ENCODE measurements at regions not wholly inside any gene's neighbourhood (a gene's known extent, or its start where the extent isn't known, plus 50 kb on each side); places are given as distances from the start of the nearest gene placed in this dataset.
"Not testable (repeated sequence)": the region's sequence is repeated elsewhere in the genome, so short reads cannot be mapped to it uniquely, and the experiment has no call there.

DNA sequence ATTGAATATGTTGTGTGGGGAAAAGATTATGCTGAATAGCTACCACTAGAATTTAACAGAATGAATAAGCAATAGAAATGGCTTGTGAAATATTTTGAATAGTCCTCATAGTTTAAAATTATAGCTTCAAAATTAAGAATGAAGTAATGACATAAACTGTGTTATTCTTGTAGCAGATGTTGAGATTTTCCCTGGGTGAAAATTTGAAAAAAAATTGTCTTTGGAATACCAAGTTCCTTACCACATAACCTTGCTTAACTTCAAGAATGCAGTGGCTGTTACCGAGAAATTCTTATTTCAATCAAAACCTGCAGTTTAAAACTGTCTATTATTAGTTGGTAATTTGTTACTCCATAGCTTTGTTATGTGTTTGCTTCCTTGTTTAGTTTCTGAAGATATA, 1268.6 kb downstream of the RAPGEF2 start:
- no peak for DNase-seq

DNA sequence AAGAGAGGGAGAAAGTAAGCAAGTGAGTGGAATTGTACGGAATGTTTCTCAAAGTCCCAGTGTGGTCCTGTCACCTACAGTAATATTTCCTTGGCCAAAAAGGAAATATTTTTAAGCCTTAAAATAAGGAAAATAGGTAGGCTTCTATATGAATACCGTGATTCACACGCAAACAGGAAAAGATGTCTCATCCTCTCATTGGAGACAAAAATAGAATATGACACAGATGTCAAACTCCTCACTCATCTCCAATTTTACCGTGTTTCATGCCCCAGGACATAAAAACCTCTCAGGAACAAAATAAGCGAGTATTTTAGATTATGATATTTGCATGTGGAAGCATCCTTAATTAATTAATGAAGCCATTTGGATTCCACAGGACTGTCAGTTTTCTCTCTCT, 1269.5 kb downstream of the RAPGEF2 start:
- DNase-seq = no peak

DNA sequence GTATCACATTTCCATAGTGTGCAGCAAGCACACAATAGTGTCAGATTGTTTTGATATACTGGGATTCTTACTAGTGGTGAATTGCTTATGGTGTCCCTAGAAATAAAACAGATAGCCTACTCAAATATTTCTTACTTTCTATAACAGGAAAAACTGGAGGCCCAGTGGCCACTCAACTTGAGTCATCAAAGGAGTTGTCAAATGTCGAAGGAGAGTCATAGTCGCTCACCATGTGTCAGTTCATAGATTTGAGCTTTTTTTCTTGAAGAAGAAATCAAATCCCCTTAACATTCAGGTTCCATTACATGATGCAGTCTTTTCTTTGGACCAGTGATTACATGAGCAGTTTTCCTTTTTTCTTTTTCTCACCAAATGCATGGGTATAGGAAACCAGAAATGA, 1271.0 kb downstream of the RAPGEF2 start:
- no peak for DNase-seq

DNA sequence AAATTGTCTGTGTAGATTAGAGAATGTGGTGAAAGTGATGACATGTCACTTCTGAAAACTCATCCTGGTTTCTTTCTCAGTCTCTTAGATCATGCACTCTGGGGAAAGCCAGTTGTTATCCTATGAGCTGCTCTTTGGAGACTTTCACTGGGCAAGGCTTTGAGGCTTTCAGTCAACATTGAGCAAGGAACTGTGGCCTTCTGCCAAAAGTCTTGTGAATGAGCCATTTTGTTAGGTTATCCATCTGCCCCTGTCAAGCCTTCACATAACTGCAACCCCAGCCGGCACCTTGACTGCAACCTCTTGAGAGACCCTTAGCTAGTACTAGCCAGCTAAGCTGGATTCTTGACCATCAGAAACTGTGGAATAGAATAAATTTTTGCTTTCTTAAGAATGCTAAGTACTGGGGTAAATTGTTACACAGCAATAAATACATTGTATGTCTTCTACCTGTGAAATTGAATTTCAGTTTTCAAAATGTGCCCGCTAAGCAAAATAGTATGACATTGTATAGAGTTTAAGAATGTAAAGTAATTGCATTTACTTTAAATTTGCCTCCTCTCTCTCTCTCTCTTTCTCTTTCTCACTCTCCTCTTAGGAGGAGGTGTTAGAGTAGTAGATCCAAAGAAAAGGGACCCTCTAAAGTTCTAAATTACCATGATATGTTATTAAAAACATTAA, 1273.0 kb downstream of the RAPGEF2 start:
- no peak for DNase-seq

DNA sequence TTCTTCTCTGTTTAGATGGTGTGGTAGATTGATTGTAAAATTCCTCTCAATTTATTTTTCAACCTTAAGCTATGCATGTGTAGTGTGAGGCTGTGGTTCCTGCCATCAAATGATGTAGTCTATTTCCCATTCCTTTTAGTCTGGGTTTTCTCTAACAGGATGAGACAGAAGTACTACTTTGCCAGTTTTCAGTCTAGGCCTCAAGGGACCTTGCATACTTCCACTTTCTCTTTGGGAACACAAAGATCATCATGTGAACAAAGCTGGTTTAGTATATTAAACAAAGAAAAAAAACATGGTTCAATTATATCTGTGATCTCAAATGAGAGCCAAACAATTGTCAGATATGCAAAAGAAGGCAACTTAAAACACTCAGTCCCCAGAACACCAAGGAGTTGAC, 1284.0 kb downstream of the RAPGEF2 start:
- no peak for DNase-seq

DNA sequence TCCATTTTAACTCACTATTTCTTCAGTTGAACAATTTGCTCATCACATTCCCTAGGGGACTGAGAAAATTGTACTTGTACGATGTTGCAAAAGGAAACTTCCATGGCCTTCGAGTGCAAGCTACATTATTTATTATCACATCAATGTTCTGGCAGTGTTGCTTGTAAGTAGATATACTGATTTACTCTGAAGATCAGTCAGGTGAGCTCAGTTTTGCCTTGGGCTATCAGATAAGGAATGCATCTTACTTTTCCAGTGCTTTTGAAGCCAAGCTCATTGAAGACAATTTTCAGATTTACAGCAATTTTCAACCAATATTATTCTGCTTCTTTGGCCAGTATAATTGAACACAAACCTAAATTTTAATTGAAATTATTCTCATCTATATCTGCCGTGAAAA, 1296.9 kb downstream of the RAPGEF2 start:
- no peak for DNase-seq

DNA sequence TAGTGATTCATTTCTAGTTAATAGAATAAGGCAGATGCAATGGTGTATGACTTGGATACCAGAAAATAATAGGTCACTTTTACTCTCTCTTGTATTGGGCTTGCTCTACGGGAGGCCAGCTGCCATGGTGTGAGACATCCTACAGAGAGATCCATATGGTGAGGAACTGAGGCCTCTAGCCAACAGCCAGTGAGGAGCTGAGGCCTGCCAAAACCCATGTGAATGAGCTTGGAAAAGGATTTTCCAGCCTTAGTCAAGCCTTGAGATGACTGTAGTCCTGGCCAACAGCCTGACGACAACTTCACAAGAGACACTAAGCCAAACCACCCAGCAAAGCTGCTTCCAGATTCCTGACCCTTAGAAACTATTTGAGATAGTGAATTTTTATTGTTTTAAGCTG, 1300.2 kb downstream of the RAPGEF2 start:
- no peak for DNase-seq

DNA sequence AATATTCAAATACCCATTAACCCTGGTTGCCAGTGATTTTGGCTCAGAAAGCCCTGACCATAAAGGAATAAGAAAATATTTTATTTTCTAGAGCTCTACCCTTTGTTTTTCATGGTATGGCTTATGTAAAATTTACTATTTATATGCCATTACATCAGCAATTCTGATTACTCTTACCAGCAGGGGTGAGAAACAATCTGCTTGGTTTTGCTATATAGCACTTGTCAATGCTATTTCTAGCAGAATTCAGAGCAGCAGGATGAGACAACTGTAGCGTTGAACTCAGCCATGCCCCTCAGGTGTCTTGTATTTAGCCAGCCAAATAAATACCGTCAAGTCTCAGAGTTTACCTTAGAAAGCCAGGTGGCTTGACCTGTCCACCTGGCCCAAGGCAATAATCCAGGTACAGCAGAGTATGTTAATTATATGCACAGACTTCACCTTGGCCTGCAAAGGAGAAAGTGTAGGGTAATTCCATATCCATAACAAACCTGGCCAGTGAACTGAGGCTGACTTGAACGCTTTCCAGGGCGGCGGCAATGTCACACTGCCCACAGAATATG, 1303.5 kb downstream of the RAPGEF2 start:
- no peak for DNase-seq

DNA sequence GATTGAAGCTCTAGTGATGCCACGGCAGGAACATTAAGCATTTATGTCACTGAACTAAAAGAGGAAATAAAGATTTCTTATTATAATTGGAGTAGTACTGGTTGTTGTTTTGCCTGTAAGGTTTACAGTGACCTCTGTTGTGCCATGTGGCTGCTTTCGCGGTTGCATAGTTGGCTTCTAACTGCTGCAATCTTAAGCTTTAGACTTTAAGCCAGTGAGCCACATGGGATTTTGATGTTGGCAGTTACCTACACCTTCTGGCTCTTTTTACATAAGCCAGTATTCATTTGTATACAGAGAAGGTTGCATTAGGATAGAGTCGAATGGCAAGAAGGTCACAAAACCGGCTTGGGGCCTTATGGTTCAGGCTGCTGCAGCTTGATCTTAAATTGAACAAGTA, 1311.6 kb downstream of the RAPGEF2 start:
- DNase-seq = no peak

DNA sequence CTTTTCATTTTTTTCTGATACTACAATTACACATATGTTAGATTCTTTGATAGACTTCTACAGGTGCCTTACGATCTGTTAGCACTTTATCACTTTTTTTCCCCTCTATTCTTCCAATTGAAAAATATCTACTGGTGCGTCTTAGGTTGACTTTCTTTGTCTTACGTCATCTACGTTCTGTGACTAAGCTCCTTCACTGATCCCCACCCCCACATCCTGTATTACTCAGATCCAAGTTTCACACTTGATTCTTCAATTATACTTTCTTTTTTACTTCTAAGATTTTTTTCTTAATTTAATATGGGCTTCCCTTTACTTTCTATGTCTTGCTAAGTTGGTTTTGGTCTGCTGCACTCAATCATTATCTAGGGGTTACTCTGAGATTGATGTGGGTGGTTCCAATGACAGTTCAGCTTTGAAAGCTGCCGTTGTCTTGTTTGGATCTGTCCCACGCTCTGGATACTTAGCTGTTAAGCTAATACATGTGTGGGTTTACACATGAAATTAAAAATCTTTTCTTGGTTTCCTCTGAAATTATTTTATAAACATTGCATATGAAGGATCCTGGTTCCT, 1321.1 kb downstream of the RAPGEF2 start:
- DNase-seq = no peak

DNA sequence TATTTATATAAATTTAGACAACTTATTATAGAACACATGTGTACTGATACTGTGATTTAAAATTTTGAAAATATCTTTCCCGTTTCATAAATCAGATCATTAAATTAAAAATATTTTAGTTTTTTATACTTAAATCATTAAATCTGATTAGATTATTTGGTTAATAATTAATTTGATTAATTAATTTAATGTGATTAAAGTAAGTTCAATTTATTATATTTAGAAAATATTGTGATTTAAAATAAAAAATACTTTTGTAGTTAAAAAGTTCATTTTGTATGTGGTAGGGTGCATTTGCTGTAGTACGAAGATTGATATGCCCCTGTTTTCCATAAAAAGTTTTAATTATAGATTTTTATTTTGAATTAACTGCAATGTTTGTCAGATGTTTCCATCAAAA, 1323.4 kb downstream of the RAPGEF2 start:
- no peak for DNase-seq

DNA sequence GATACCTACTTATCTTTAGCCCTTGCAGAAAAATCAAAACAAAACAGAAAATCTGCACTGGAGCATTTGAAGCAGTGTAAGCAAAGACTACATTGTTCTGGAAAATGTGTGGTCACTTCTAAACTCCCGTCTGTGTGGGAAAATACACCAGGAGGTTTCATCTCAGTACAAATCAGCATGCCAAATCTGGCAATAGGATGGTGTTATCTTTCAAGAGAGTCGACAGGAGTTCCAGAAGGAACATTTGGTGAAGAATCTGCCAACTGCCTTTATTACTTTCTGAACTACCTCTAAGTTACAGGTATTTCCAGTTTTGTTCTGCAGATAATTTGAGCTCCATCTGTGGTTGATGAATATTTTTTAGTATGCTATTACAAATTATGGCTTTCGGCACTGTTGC, 1348.0 kb downstream of the RAPGEF2 start:
- DNase-seq = no peak

DNA sequence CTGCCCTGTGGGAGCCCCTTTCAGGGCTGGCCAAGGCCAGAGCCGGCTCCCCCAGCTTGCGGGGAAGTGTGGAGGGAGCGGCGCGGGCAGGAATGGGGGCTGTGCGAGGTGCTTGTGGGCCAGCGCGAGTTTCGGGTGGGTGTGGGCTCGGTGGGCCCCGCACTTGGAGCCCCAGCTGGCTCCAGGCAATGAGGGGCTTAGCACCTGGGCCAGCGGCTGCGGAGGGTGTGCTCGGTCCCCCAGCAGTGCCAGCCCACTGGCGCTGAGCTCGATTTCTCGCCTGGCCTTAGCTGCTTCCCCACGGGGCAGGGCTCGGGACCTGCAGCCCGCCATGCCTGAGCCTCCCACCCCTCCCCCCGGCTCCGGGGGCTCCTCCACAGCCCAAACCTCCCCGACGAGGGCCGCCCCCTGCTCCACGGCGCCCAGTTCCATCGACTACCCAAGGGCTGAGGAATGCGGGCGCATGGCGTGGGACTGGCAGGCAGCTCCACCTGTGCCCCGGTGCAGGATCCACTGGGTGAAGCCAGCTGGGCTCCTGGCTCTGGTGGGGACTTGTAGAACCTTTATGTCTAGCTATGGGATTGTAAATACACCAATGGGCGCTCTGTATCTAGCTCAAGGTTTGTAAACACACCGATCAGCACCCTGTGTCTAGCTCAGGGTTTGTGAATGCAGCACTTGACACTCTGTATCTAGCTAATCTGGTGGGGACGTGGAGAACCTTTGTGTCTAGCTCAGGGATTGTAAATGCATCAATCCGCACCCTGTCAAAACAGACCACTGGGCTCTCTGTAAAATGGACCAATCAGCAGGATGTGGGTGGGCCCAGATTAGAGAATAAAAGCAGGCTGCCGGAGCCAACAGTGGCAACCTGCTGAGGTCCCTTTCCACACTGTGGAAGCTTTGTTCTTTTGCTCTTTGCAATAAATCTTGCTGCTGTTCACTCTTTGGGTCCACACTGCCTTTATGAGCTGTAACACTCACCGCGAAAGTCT, 1379.1 kb downstream of the RAPGEF2 start:
- not testable (repeated sequence) for DNase-seq

DNA sequence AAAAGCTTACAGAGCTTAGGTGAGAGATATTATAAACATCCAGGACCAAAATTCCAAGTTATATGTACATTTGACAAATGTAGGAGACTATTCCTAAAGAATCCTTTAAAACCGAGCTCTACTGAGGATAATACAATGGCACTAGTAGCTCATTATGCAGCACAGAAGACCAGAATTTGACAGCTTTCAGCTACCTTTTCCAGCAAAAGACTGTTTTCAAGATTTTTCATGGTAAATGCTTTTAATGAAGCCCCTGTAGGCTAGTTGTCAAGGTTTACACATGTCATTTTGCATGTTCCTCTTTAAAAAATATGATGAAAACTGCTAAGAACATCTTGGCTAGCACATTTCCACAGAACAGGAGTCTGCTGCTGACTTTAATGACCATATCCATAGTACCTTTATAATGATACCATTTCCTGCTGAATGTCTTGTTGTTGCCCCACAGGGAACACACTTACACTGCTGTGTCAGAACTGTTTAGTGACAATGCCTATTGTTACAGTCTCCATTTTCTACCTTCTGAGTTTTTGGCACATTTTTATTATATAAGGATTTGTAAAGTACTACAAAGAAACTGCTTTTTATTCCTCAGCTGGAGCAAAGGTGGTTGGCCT, 1382.3 kb downstream of the RAPGEF2 start:
- no peak for DNase-seq

DNA sequence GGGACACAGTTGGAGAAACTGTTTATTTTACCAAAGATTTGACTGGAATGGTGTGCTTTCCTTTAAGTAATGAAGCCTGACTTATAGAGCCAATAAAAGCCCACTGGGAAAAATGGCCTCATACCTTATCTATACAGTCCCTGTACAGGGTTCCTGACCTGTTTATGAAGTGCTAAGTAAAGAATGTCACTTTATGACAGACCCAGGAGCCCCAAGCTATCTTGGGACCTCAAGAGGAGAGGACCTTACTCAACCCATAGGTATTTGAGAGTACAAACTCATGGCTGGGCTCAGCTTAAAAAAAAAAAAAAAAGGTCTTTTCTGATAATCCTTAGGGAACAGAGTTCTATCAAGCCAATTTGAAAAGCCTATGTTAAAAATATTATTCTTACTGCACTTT, 1389.3 kb downstream of the RAPGEF2 start:
- no peak for DNase-seq

DNA sequence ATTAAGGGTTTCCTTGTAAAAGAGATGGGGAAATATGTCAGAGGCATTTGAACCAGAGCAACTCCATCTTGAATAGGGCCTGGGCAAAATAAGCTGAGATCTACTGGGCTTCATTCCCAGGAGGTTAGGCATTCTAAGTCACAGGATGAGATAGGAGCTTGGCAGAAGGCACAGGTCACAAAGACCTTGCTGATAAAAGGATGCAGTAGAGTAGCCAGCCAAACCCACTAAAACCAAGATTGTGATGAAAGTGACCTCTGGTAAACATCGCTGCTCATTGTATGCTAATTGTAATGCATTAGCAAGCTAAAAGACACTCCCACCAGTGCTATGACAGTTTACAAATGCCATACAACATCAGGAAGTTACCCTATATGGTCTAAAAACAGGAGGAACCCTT, 1390.3 kb downstream of the RAPGEF2 start:
- DNase-seq = no peak

DNA sequence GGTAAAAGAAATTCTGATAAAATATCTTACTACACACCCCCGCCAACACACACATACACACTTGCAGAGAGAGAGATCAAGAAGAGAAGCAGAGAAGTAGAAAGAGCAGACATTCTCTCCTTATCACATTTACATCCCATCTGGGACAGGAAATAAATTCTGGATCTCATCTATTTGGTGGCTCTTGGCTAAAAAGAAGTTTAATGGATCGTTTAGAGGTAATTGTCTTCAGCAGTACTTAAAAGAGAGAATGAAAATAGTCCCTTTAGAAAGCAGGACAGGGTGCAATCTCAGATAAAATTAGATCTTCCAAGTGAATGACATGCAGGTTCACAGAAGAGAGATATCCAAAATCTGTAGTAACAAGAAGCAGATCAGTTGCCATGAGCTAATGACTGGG, 1392.5 kb downstream of the RAPGEF2 start:
- no peak for DNase-seq

DNA sequence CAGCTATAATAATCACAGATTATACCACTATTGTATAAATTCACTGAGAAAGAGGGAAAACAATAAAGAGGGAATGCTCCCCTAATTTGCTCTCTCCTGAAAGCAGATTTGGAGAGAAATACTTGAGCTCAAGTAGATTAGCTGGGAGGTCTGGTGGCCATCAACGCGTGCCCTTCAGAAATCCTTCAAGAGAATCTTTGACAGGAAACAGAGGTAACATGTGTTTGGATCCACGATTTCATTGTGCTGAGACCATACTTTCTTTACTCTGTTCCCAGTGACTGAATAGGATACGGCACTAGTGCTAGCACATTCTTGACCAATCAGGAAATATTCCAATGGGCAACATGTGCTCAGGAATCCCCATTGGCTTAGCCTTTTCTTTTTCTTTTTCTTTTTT, 1395.3 kb downstream of the RAPGEF2 start:
- no peak for DNase-seq

DNA sequence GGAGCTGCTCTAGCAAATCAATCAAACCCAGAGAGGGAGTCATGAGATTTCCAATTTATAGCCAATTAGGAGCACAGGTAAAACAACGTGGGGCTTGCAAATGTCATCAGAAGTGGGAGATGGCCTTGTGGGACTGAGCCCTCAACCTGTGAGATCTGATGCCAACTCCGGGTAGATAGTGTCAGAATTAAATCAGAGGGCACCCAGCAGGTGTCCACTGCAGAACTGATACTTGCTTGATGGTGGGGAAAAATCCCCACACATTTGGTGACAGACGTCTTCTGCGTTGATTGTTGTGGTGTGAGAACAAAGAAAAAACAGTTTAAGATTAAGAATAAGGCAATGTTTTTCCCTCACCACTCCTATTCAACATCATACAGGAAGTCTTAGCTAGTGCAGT, 1402.8 kb downstream of the RAPGEF2 start:
- DNase-seq = no peak

DNA sequence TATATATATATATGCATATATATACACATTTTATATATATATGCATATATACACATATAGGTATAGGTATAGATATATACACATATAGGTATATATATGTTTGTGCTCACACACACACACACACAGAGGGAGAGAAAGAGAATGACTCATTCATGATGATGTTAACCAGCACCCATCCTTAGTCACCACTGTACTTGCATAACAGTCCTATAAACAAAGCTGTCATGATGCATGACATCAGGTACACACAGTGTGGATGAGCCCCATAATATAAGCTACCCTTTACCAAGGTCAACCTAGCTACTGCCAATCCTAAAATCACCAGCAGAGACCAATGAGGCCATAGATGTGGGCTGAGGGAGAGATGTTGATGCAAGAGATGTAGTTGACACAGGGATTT, 1408.0 kb downstream of the RAPGEF2 start:
- DNase-seq = no peak

DNA sequence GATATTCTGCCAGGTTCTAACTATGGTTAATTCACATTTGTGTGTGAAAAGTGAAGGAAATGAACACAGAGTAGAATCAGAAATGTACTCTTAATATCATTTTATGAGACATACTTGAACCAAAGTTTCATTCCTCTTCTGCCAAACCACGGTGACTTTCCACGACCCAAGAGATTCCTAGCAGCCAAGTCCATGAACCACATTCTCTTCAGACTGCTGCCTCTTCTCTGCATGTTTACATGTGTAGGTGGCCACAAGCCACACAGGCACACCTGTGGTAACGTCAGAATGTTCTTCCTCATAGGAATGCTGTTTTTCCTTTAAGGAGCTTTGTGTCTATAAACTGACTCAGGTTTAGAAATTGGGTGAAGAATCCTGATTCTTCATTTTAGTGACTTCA, 1411.2 kb downstream of the RAPGEF2 start:
- DNase-seq = no peak

DNA sequence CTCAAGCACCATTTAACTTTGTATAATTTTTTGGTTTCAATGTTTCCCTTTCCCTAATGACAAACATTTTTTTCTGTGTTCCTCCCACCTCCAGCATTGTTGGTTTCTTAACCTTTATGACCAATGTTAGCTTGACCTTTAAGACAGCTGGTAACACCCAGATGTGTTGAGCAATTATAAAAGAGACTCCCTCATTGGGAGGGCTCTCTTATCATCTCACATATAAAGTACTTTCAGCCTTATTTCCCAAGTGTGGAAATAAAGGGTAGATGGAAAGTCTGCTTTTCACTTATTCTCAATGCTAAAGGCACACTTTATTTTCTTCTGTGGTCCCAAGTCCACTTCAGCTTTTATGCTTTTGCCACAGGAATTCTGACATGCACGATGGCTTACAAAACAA, 1420.4 kb downstream of the RAPGEF2 start:
- DNase-seq = no peak

DNA sequence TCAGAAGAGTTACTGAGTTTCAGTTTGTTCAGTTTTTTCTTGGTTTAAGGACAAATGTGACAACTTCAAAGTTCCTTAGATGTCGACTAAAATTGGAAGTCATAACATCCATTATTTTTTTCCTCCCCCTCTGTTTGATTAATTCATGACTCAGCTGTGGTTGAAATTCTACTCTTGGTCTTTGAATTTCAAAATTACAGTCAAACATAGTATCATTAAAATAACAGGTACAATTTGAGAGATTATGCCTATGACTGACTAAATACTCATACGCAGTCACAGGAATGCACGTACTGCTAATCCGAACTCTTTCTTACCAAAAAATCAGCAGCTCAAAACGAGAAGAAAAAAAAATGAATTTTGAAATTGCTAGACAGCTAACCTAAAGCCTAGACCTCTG, 1434.8 kb downstream of the RAPGEF2 start:
- no peak for DNase-seq

Measured in hematopoietic multipotent progenitor cell treated with erythropoietin and hydrocortisone succinate and interleukin-3 and kit ligand, for 4 days (in vitro differentiated cells).